HG03575 (cell line): ENCODE measurements at regions not wholly inside any gene's neighbourhood (a gene's known extent, or its start where the extent isn't known, plus 50 kb on each side); places are given as distances from the start of the nearest gene placed in this dataset.
A peak's percentile ranks its signal among the peaks of the same experiment; 100 is the strongest.
"Not testable (repeated sequence)": the region's sequence is repeated elsewhere in the genome, so short reads cannot be mapped to it uniquely, and the experiment has no call there.

Experiments used
- ATAC-seq: cut with Tn5 transposase; IDR thresholded peaks from one replicate; pipeline ENCODE4 v1.9.1; 2021; ENCODE audit not compliant: unreplicated experiment, insufficient number of reproducible peaks, low FRiP score; ENCODE audit errors: extremely low read depth

GRCh38 chr1:88562991-88563390 lies 121.1 kb upstream of the PKN2 start:
- no peak for ATAC-seq

GRCh38 chr1:88566615-88567387 lies 117.3 kb upstream of the PKN2 start:
- ATAC-seq = no peak

- no peak for ATAC-seq
Observed at GRCh38 chr1:88571506-88571905, 112.6 kb upstream of the PKN2 start.

- no peak for ATAC-seq
Observed at GRCh38 chr1:88579598-88579997, 104.5 kb upstream of the PKN2 start.

DNA sequence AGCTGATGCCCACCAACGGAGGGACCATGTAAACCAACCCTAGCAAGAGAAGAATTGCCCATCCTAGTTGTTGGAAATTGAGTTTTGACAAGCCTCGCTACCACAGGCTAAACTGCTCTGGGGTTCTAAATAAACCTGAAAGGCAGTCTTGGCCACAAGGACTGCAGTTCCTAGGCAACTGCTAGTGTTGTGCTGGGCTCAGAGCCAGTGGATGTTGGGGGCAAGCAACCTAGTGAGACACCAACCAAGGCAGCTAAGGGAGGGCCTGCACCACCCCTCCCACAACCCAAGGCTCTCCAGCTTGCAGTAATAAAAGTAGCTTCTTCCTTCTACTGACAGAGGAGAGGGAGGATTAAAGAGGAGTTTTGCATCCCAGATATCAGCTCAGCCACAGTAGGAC lies 102.4 kb upstream of the PKN2 start:
- ATAC-seq = no peak

GRCh38 chr1:88593358-88593757 lies 90.7 kb upstream of the PKN2 start:
- ATAC-seq = no peak

DNA sequence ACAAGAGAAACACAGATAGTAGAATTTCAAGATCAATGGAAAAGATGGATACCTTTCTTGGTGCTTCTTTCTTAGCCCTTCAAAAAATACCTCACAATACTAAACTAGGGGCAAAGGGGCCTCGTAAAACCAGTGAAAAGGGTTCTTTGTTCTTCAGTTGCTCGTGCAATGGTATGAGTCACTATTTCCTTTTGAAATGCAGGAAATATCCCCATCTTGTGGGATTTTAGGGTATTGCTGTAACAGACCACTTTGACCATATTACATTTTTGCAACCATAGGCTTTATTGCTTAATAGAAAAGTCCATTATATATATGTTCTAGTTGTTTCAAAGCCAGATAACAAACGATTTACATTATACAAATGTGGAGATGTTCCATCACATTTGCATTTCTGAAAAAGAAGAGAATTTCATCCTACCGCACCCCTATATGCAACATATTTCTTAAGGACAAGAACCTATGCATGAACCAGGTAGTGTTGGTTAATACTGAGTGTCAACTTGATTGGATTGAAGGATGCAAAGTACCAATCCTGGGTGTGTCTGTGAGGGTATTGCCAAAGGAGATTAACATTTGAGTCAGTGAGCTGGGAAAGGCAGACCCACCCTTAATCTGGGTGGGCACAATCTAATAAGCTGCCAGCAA lies 88.6 kb upstream of the PKN2 start:
- ATAC-seq = no peak

GRCh38 chr1:88597973-88598372 lies 86.1 kb upstream of the PKN2 start:
- not testable (repeated sequence) for ATAC-seq

DNA sequence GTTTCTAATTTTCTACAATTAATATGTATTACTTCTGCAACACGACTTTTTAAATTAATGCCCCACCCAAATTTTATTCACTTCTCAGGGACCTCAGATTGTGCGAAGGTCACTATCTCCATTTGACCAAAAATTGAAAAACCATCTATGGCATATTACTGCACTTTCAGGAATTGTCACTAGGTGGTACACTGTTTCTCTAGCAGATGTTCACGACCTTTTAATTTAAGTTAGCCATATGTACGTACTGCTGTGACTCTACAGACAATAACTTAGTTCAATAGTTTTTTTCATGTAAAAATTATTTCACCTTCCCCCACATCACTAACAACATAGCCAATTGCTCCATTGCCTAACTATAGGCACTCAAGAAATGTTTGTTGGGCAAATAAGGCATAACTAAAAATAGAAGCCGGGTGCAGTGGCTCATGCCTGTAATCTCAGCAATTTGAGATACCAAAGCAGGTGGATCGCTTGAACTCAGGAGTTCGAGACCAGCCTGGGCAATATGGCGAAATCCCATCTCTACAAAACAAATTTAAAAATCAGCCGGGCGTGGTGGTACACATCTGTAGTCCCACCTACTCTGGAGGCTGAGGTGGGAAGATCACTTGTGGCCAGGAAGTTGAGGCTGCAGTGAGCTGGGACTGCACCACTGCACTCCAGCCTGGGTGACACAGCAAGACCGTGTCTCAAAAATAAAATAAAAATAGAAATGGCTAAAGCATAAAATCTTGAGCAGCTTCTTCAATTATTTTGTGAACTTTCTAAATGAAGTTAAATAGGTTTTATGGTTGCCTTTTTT lies 75.7 kb upstream of the PKN2 start:
- ATAC-seq = peak; percentile 83

- no peak for ATAC-seq
Observed at GRCh38 chr1:88609051-88609450, 75.0 kb upstream of the PKN2 start.

DNA sequence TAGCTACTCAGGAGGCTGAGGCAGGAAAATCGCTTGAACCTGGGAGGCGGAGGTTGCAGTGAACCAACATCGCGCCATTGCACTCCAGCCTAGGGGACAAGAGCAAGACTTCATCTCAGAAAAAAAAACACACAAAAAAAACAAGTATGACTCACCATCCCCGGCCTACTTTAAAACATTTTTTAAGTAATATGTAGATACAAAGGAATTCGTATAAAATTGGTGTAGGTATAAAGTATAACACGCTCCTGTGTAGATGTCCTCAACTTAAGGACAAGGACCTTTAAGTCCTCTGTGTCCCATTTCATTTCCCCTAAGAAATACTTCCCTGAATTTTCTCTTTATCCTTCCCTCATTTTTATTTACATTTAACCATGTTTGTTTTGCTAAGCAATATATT lies 73.4 kb upstream of the PKN2 start:
- ATAC-seq = no peak

DNA sequence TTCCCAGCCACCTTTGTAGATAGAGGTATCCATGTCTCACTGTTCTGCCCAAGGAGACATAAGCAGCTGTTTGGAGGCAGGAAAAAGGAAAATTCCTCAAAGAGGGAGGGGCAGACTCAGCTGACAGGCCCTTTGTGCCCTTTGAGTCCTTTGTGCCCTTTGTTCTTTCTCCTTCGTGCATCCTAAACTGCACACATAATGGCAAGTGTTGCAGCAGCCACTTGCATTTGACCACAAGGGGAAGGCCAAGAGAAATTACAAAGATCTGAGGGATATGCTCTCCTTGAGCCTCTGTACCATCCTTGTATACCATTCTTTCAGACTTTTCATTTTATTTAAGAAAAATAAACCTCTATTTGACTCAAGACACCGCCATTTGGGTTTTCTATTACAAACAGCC lies 71.8 kb upstream of the PKN2 start:
- ATAC-seq = no peak

GRCh38 chr1:88612773-88613172 lies 71.3 kb upstream of the PKN2 start:
- no peak for ATAC-seq

GRCh38 chr1:88618331-88618730 lies 65.7 kb upstream of the PKN2 start:
- ATAC-seq = no peak

DNA sequence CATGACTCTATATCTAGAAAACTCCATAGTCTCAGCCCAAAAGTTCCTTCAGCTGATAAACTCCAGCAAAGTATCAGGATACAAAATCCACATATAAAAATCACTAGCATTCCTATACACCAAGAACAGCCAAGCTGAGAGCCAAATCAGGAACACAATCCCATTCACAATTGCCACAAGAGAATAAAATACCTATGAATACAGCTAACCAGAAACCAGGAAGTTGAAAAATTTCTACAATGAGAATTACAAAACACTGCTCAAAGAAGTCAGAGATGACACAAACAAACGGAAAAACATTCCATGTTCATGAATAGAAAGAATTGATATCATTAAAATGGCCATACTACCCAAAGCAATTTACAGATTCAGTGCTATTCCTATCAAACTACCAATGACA lies 61.0 kb upstream of the PKN2 start:
- not testable (repeated sequence) for ATAC-seq
